Pancreas (tissue), 10 donors: ENCODE measurements at regions not wholly inside any gene's neighbourhood (a gene's known extent, or its start where the extent isn't known, plus 50 kb on each side); places are given as distances from the start of the nearest gene placed in this dataset.

Experiments used
- ATAC-seq, 4 donors: fragments of 200-7000 bp; cut with Tn5 transposase; one replicate each; pipeline versions ENCODE4 v1.8.0 to v1.9.1; 2020; ENCODE audit warnings: mild to moderate bottlenecking in 4 of 4, moderate library complexity in 4 of 4
- DNase-seq, 6 donors: peaks; one replicate each; pipeline ENCODE4 v3.0.0-alpha.2; 2020
- FAIRE-seq: peaks from 2 replicates; lab custom pipeline; 2012; peaks lifted over from hg19 to GRCh38; lab: Jason Lieb, UNC
- H3K27ac ChIP-seq, 4 donors: fragments of 200-600 bp; sonication (generic); 1 replicate in 3 of 4; 2 replicates in 1 of 4; pipeline versions ENCODE4 v1.5.0 to v1.8.0; 2020
- H3K27me3 ChIP-seq, 4 donors: fragments of 200-600 bp; one replicate each; pipeline ENCODE4 v1.8.0; 2021
- H3K36me3 ChIP-seq, 3 donors: fragments of 200-600 bp; sonication (generic) in 1 of 3; one replicate each; pipeline versions ENCODE4 v1.5.0 to v1.8.0; 2020 to 2021
- H3K4me1 ChIP-seq, 3 donors: fragments of 200-600 bp; one replicate each; pipeline ENCODE4 v1.8.0; 2021
- H3K4me3 ChIP-seq, 4 donors: fragments of 200-600 bp; sonication (generic) in 2 of 4; one replicate each; pipeline versions ENCODE4 v1.5.0 to v1.8.0; 2020 to 2021
- H3K9me3 ChIP-seq, 4 donors: fragments of 200-600 bp; one replicate each; pipeline ENCODE4 v1.8.0; 2021
- WGBS, 2 donors: extraction: QIAGEN DNeasy Blood & Tissue Kit; methylation state at CpG; one replicate each; pipeline ENCODE4 v1.1.7; 2013; 5-methylcytosine and 5-hydroxymethylcytosine counted together
- intact Hi-C, 3 donors: fragments of 100-400 bp; cut with DNase I; formaldehyde crosslinking; loops; one replicate each; pipeline versions ENCODE4 v1.11.1 to v1.14.2; 2022
- TF ChIP-seq, protein P1 (sequence below), 4 donors: fragments of 200-600 bp; sonication (generic) in 3 of 4; IDR thresholded peaks; one replicate each; pipeline versions ENCODE4 v1.5.0 to v1.8.0; 2021; ENCODE audit warnings: antibody characterized with exemption in 4 of 4
- donor health status: healthy with polysubstance abuse.
- donor health status: DM: no; HTN: no; CAD: no; lungs with moderate emphysema.
- donor health status: DM: no; HTN: no; CAD: no.
- donor health status: control.
- donor health status: control.
- donor health status: Bipolar disorder and iron deficiency.
- donor health status: DM: yes; HTN: yes; CAD: no.
- donor health status: DM: no; HTN: no; CAD: no.
- donor health status: DM: no; HTN: no; CAD: no.
- donor health status: DM: yes; HTN: yes; CAD: no.

DNA sequence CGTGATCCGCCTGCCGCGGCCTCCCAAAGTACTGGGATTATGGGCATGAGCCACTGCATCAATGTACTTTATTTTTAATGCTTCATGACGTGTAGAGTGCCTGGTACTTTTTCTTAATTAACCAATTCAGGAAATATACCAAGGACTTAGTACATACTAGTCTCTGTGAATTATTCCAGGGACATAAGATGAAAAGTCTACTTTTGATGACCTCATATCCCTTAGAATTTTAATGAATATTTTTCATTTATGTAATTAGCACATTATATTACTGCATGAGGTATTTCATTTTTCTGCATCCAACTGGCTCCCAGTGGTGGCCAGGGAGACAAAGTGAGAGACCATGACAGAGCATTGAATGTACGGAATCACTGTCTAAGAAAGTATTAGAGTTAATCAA lies 577.7 kb upstream of the NOVA1 start:
- DNase-seq (no peak), ATAC-seq (no peak), FAIRE-seq (no peak)
- TF ChIP-seq, protein P1, sequence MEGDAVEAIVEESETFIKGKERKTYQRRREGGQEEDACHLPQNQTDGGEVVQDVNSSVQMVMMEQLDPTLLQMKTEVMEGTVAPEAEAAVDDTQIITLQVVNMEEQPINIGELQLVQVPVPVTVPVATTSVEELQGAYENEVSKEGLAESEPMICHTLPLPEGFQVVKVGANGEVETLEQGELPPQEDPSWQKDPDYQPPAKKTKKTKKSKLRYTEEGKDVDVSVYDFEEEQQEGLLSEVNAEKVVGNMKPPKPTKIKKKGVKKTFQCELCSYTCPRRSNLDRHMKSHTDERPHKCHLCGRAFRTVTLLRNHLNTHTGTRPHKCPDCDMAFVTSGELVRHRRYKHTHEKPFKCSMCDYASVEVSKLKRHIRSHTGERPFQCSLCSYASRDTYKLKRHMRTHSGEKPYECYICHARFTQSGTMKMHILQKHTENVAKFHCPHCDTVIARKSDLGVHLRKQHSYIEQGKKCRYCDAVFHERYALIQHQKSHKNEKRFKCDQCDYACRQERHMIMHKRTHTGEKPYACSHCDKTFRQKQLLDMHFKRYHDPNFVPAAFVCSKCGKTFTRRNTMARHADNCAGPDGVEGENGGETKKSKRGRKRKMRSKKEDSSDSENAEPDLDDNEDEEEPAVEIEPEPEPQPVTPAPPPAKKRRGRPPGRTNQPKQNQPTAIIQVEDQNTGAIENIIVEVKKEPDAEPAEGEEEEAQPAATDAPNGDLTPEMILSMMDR (IDR thresholded peaks at IDR 0.05) = no peak
- no peak overlapping the region for H3K4me3 ChIP-seq
- intact Hi-C loops = no loop called here
- WGBS, 2 donors = 68 to 74% methylated on average over 6 of the region's 6 CpGs
- H3K9me3 ChIP-seq = no peaks in the 10 kb centered on the region
- no peaks in the 10 kb centered on the region for H3K27me3 ChIP-seq
- no peaks in the 10 kb centered on the region for H3K36me3 ChIP-seq
- no peak overlapping the region for H3K27ac ChIP-seq
- no peaks in the 10 kb centered on the region for H3K4me1 ChIP-seq

DNA sequence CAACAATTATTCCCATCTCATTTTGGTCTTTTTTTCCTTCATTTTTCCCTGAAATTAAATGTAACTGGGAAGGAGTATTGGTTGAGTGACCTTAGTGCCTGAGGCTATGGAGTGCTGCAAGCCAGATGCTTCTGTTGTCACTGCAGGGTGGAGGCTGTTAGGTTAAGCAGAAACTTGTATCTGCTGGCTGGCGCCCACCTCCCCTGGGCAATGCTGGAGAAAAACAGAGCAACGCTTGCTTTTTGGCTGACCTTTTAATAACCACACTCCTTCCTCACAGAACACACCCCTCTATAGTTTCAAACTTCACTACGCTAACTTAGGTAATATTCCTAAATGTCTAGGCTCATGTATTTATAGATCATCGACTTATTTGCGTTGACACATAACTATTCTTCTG lies 583.5 kb upstream of the NOVA1 start:
- TF ChIP-seq, protein P1 (IDR thresholded peaks at IDR 0.05) = no peak
- no peaks in the 10 kb centered on the region for H3K36me3 ChIP-seq
- intact Hi-C loops = no loop called here
- H3K4me3 ChIP-seq = no peak overlapping the region
- H3K27ac ChIP-seq = no peak overlapping the region
- FAIRE-seq (no peak), ATAC-seq (no peak), DNase-seq (no peak)
- no peaks in the 10 kb centered on the region for H3K4me1 ChIP-seq
- no peaks in the 10 kb centered on the region for H3K27me3 ChIP-seq
- 66 to 81% methylated on average over 5 of the region's 5 CpGs for WGBS, 2 donors
- no peaks in the 10 kb centered on the region for H3K9me3 ChIP-seq

DNA sequence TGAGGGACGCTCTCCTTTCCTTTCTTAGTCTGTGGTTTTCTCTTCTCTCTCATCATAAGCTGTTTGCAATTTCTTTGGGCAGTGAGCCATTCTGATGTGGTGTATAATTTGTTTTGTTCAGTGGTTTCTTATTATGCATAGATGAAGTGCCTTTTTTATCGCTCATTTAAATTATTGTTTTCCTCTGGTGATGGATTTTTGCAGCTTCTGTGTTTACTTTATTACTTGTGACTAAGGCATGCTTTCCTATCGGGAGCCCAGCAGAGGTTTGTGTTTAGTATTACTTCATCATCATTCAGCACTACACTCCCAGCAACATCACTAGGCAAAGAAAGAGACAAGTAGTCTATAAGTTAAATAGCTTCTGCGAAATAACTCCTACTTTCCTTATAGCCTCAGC lies 586.6 kb upstream of the NOVA1 start:
- Histone ChIP-seq H3K27ac (no peak overlapping the region), H3K9me3 (no peaks in the 10 kb centered on the region), H3K4me3 (no peak overlapping the region), H3K27me3 (no peaks in the 10 kb centered on the region), H3K4me1 (no peaks in the 10 kb centered on the region), H3K36me3 (no peaks in the 10 kb centered on the region)
- intact Hi-C loops = no loop called here
- DNase-seq (no peak), FAIRE-seq (no peak), ATAC-seq (no peak)
- TF ChIP-seq, protein P1 (IDR thresholded peaks at IDR 0.05) = no peak
- WGBS, 2 donors = 55 to 68% methylated on average over 4 of the region's 4 CpGs

DNA sequence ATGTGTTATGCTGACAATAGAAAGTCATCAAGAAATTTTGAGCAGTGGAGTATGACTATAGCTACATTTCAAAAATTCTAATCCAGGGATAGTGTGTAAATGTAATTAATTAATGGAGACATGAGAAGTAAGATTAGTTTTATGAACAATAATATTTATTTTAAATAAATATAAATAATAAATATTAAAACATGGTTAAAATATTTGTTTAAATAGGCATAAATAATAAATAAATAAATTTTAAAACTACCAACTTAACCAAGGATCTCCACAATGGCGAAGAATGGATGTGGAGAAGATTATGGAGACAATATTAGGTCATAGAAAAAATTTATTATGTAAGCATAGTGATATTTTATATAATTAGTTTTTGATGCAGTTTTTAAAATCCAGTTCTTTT lies 588.2 kb upstream of the NOVA1 start:
- TF ChIP-seq, protein P1 (IDR thresholded peaks at IDR 0.05) = no peak
- H3K27ac ChIP-seq = no peak overlapping the region
- no peak overlapping the region for H3K4me3 ChIP-seq
- no peaks in the 10 kb centered on the region for H3K36me3 ChIP-seq
- no peaks in the 10 kb centered on the region for H3K27me3 ChIP-seq
- DNase-seq = no peak
- no peak for ATAC-seq
- intact Hi-C loops = no loop called here
- no peaks in the 10 kb centered on the region for H3K4me1 ChIP-seq
- 78 to 79% methylated on average over 1 of the region's 1 CpG for WGBS, 2 donors
- FAIRE-seq = no peak
- H3K9me3 ChIP-seq = no peaks in the 10 kb centered on the region

DNA sequence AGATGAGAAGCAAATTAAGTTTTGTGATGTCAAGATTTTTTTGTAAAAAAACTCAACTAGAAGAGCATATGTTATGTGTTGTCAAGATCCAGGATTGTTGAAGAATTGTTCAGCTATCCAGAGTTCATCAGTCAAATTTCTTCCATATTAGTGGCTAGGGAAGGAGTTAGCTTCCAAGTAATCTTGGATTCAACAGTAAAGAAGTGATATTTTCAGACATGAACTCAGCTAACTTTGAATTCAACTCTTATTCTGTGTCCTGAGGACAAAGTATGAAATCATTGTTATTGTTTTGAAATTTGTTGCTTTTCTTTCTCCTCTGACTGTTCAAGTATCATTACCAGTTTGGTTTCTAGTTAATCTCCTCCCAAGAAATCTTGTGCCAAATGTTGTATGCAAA lies 589.3 kb upstream of the NOVA1 start:
- H3K9me3 ChIP-seq = no peaks in the 10 kb centered on the region
- TF ChIP-seq, protein P1 (IDR thresholded peaks at IDR 0.05) = no peak
- no peak for DNase-seq
- ATAC-seq = no peak
- FAIRE-seq = no peak
- H3K36me3 ChIP-seq = no peaks in the 10 kb centered on the region
- no peak overlapping the region for H3K27ac ChIP-seq
- no peaks in the 10 kb centered on the region for H3K4me1 ChIP-seq
- intact Hi-C loops = no loop called here
- no peak overlapping the region for H3K4me3 ChIP-seq
- H3K27me3 ChIP-seq = no peaks in the 10 kb centered on the region
